ENCODE measurements at regions not wholly inside any gene's neighbourhood (a gene's known extent, or its start where the extent isn't known, plus 50 kb on each side); places are given as distances from the start of the nearest gene placed in this dataset.

- TF ChIP-seq JUND (IDR thresholded peaks at IDR 0.05; ENCODE audit: low read depth), result no peak
- in situ Hi-C loops (cut with HindIII; ENCODE audit: low pct_unique_long_range_greater_than_20kb, low sequenced_read_pairs), result no loop called here
- no peak for DNase-seq (ENCODE audit: low read depth in 1 of 2, low spot score in 1 of 2)
Measured at GRCh38 chr22:49452362-49452946, 375.2 kb downstream of the BRD1 start.

GRCh38 chr22:49451070-49451840 lies 376.4 kb downstream of the BRD1 start:
- no peak for TF ChIP-seq JUND (IDR thresholded peaks at IDR 0.05; ENCODE audit: low read depth)
- no peak for DNase-seq (ENCODE audit: low read depth in 1 of 2, low spot score in 1 of 2)
- in situ Hi-C loops (cut with HindIII; ENCODE audit: low pct_unique_long_range_greater_than_20kb, low sequenced_read_pairs), result no loop called here

DNA sequence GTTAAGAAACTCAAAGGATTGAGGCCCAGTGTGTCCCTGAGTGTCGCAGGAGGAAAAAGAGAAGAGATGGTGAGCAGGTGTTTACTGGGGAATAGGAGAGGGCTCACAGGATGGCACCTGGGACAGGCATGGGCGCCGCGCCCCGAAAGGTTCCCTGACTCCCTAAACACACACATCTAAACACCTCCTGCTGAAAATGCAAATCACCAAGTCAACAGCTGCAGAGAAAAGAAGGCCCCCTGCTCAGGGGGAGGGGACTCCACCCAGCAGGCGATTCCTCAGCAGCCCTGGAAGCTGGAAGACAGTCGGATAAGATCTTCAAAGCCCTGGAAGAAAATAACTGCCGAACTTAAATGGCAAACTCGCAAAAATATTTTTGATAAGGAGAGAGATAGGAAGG lies 377.2 kb downstream of the BRD1 start:
- TF ChIP-seq JUND (IDR thresholded peaks at IDR 0.05; ENCODE audit: low read depth), result no peak
- DNase-seq (ENCODE audit: low read depth in 1 of 2, low spot score in 1 of 2), result no peak
- in situ Hi-C loops (cut with HindIII; ENCODE audit: low pct_unique_long_range_greater_than_20kb, low sequenced_read_pairs), result no loop called here

GRCh38 chr22:49449811-49450446 lies 377.7 kb downstream of the BRD1 start:
- no peak for TF ChIP-seq JUND (IDR thresholded peaks at IDR 0.05; ENCODE audit: low read depth)
- in situ Hi-C loops (cut with HindIII; ENCODE audit: low pct_unique_long_range_greater_than_20kb, low sequenced_read_pairs), result no loop called here
- no peak for DNase-seq (ENCODE audit: low read depth in 1 of 2, low spot score in 1 of 2)

DNA sequence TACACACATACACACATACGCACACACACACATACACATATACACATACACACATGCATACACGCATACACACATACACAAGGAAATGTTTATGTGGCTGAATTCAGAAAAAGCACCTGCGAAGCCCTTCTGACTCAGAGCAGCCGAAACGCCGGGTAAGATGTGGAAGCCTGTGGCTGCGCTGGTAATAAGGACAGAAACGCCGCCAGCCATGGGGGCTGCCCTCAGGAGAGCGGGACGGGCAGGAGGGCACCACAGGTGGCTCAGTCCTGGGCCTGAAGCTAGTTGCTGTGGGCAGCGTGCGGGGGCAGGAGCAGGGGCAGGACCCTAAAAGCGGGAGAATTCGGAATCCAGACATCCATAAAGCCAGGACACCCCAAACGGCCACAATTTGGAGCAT lies 378.3 kb downstream of the BRD1 start:
- DNase-seq (ENCODE audit: low read depth in 1 of 2, low spot score in 1 of 2), result no peak
- in situ Hi-C loops (cut with HindIII; ENCODE audit: low pct_unique_long_range_greater_than_20kb, low sequenced_read_pairs), result no loop called here
- no peak for TF ChIP-seq JUND (IDR thresholded peaks at IDR 0.05; ENCODE audit: low read depth)

DNA sequence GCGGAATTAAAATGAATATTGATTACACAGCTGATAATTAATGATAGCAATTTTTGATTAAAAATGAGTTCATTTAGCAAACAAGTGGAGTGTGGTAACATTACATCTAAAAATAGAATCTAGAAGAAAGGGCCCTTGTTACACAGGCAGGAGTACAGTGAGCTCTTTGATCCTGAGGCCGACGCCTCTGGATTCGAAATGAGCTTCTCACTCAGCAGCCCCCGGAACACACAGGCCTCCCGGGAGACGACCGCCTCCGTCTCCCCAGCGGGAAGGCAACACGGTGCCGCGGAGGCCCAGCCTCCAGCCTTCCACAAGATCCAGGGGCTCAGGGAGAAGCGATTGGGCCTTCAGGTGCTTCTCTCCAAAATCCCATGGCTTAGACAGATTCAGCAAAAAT lies 379.1 kb downstream of the BRD1 start:
- DNase-seq (ENCODE audit: low read depth in 1 of 2, low spot score in 1 of 2), result no peak
- in situ Hi-C loops (cut with HindIII; ENCODE audit: low pct_unique_long_range_greater_than_20kb, low sequenced_read_pairs), result no loop called here
- no peak for TF ChIP-seq JUND (IDR thresholded peaks at IDR 0.05; ENCODE audit: low read depth)

GRCh38 chr22:49447837-49448236 lies 379.8 kb downstream of the BRD1 start:
- in situ Hi-C loops (cut with HindIII; ENCODE audit: low pct_unique_long_range_greater_than_20kb, low sequenced_read_pairs), result no loop called here
- DNase-seq (ENCODE audit: low read depth in 1 of 2, low spot score in 1 of 2), result no peak

GRCh38 chr22:49446759-49447710 lies 380.6 kb downstream of the BRD1 start:
- DNase-seq (ENCODE audit: low read depth in 1 of 2, low spot score in 1 of 2), result no peak
- no peak for TF ChIP-seq JUND (IDR thresholded peaks at IDR 0.05; ENCODE audit: low read depth)
- in situ Hi-C loops (cut with HindIII; ENCODE audit: low pct_unique_long_range_greater_than_20kb, low sequenced_read_pairs), result no loop called here

More at GRCh38 chr22:49447837-49448236, 379.8 kb downstream of the BRD1 start:
- no peak for TF ChIP-seq JUND (IDR thresholded peaks at IDR 0.05; ENCODE audit: low read depth)

- in situ Hi-C loops (cut with HindIII; ENCODE audit: low pct_unique_long_range_greater_than_20kb, low sequenced_read_pairs), result no loop called here
- DNase-seq (ENCODE audit: low read depth in 1 of 2, low spot score in 1 of 2), result no peak
- TF ChIP-seq JUND (IDR thresholded peaks at IDR 0.05; ENCODE audit: low read depth), result no peak
Measured at GRCh38 chr22:49446145-49446758, 381.4 kb downstream of the BRD1 start.

DNA sequence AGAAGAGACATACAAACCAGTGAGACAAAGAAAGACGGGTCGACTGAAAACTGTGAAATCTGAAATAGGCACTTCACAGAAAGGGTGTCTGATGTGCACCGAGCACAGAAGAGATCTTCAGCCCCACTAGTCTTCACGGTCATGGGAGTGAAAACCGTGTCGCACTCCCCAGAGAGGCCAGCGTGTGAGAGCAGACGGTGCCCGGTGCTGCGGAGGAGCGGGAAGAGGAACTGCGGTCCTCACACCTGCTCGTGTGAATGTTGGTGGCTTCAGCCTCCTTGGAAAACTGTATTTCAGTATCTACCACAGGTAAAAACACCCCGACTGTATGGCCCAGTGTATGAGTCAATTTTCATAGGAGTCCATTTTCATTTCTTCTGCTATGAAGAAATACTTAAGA lies 382.9 kb downstream of the BRD1 start:
- no peak for DNase-seq (ENCODE audit: low read depth in 1 of 2, low spot score in 1 of 2)
- in situ Hi-C loops (cut with HindIII; ENCODE audit: low pct_unique_long_range_greater_than_20kb, low sequenced_read_pairs), result no loop called here
- no peak for TF ChIP-seq JUND (IDR thresholded peaks at IDR 0.05; ENCODE audit: low read depth)

- no peak for DNase-seq (ENCODE audit: low read depth in 1 of 2, low spot score in 1 of 2)
- TF ChIP-seq JUND (IDR thresholded peaks at IDR 0.05; ENCODE audit: low read depth), result no peak
- in situ Hi-C loops (cut with HindIII; ENCODE audit: low pct_unique_long_range_greater_than_20kb, low sequenced_read_pairs), result no loop called here
Measured at GRCh38 chr22:49440931-49441330, 386.7 kb downstream of the BRD1 start.

DNA sequence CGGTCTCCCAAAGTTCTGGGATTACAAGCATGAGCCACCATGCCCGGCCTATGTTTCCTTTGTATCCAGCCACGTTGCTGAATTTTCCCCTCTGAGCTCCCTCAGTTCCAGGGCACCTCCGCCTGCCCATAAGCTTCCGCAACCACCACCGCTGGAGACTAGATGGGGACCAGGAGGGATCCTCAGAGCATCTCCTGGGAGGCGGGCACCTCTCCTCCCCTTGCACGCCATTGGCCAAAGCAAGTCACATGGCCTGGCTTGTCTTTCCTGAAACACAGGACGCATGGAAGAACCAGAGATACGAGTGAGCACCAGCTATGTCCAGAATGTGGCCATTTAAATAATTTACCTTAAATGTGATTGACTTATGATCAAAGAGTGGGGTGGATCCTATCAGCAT lies 388.3 kb downstream of the BRD1 start:
- in situ Hi-C loops (cut with HindIII; ENCODE audit: low pct_unique_long_range_greater_than_20kb, low sequenced_read_pairs), result no loop called here
- peak in 1 of 2 experiments; percentile 10 for DNase-seq (ENCODE audit: low read depth in 1 of 2, low spot score in 1 of 2)
- no peak for TF ChIP-seq JUND (IDR thresholded peaks at IDR 0.05; ENCODE audit: low read depth)
